ENCODE measurements at regions not wholly inside any gene's neighbourhood (a gene's known extent, or its start where the extent isn't known, plus 50 kb on each side); places are given as distances from the start of the nearest gene placed in this dataset.

GRCh38 chr19:29422047-29422446 lies 103.7 kb upstream of the VSTM2B start:
- DNase-seq (ENCODE audit: low read depth), result no peak
- no peak for TF ChIP-seq CTCF (IDR thresholded peaks at IDR 0.05; ENCODE audit: low read depth, low read length, missing control alignments)
- no peak overlapping the region for H3K4me3 ChIP-seq (ENCODE audit: low read depth, low read length)

GRCh38 chr19:29422486-29423085 lies 103.2 kb upstream of the VSTM2B start:
- no peak for TF ChIP-seq CTCF (IDR thresholded peaks at IDR 0.05; ENCODE audit: low read depth, low read length, missing control alignments)
- H3K4me3 ChIP-seq (ENCODE audit: low read depth, low read length), result no peak overlapping the region

GRCh38 chr19:29428071-29428470 lies 97.7 kb upstream of the VSTM2B start:
- no peak overlapping the region for H3K4me3 ChIP-seq (ENCODE audit: low read depth, low read length)
- TF ChIP-seq CTCF (IDR thresholded peaks at IDR 0.05; ENCODE audit: low read depth, low read length, missing control alignments), result no peak
- no peak for DNase-seq (ENCODE audit: low read depth)

More at GRCh38 chr19:29422486-29423085, 103.2 kb upstream of the VSTM2B start:
- no peak for DNase-seq (ENCODE audit: low read depth)

- DNase-seq (ENCODE audit: low read depth), result no peak
- no peak for TF ChIP-seq CTCF (IDR thresholded peaks at IDR 0.05; ENCODE audit: low read depth, low read length, missing control alignments)
- no peak overlapping the region for H3K4me3 ChIP-seq (ENCODE audit: low read depth, low read length)
Observed at GRCh38 chr19:29429021-29429420, 96.8 kb upstream of the VSTM2B start.

- TF ChIP-seq CTCF (IDR thresholded peaks at IDR 0.05; ENCODE audit: low read depth, low read length, missing control alignments), result no peak
- no peak overlapping the region for H3K4me3 ChIP-seq (ENCODE audit: low read depth, low read length)
- no peak for DNase-seq (ENCODE audit: low read depth)
Observed at GRCh38 chr19:29429581-29429980, 96.2 kb upstream of the VSTM2B start.

- DNase-seq (ENCODE audit: low read depth), result no peak
- H3K4me3 ChIP-seq (ENCODE audit: low read depth, low read length), result no peak overlapping the region
- TF ChIP-seq CTCF (IDR thresholded peaks at IDR 0.05; ENCODE audit: low read depth, low read length, missing control alignments), result no peak
Observed at GRCh38 chr19:29431332-29431731, 94.5 kb upstream of the VSTM2B start.

GRCh38 chr19:29432677-29433076 lies 93.1 kb upstream of the VSTM2B start:
- DNase-seq (ENCODE audit: low read depth), result no peak
- no peak overlapping the region for H3K4me3 ChIP-seq (ENCODE audit: low read depth, low read length)
- no peak for TF ChIP-seq CTCF (IDR thresholded peaks at IDR 0.05; ENCODE audit: low read depth, low read length, missing control alignments)
